Ramos (cell line): ENCODE measurements at regions not wholly inside any gene's neighbourhood (a gene's known extent, or its start where the extent isn't known, plus 50 kb on each side); places are given as distances from the start of the nearest gene placed in this dataset.

Experiments used
- in situ Hi-C: fragments of 300-500 bp; cut with MboI; formaldehyde crosslinking; loops from one replicate; pipeline ENCODE4 v1.14.3; 2022; ENCODE audit warnings: low sequenced_read_pairs; ENCODE audit not compliant: unreplicated experiment

DNA sequence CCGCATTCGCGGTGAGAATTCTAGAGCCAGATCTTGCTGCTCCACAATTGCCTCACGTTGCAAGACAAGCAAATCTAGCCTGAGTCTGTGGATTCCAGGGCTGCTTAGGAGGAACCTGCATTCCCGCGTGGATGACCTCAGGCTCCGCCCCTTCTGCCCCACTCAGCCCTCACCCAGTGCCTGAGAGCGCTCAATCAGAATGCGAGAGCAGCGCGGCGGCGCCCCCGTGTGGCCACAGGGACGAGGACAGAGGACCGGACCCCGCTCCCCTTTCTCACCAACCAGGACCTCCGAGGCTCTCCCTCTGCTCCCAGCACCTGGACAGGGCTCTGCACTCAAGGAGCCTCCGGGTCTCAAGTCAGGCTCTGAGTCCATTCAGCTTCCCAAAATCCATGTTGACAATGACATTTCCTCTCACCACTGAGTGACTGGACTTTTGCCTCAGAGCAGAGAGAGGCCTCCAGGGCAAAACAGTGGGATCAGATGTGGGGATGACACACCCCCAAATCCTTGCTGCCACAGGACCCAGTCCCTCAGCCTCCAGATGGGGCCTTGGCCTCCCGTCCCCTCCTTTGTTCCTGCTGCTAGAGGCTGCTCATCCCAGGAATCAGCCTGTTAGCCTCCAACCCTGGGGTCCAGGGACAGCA lies 52.0 kb downstream of the RPP21 start:
- in situ Hi-C loops: loop anchor here (5.0 kb wide), 1 partner anchor 165 kb away; no protein-coding TSS in a partner anchor

DNA sequence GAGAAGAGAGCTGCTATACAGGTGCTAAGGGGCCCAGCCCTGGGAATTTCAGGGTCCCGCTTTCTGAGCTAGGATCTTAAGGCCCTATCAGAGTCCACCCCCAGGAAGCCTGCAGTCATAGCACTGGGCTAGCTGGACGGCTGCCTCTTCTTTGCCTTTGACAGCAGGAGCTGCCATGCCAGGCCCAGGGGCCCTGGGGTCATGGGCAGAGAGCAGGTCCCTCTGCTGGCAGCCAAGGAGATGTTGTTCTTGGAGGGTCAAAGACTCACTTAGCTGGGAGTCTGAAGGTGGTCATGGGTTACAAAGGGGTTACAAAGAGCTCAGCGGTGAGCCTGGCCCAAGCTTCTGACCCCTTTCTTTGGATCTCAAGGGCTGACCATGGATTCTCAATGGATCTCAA lies 52.7 kb downstream of the RPP21 start:
- in situ Hi-C loops: loop anchor here (5.0 kb wide), 1 partner anchor 165 kb away; no protein-coding TSS in a partner anchor

- in situ Hi-C loops: loop anchor here (5.0 kb wide), 1 partner anchor 167 kb away; no protein-coding TSS in a partner anchor
Observed at GRCh38 chr6:30399390-30400058, 54.6 kb downstream of the RPP21 start.

GRCh38 chr6:30405934-30406333 lies 61.0 kb downstream of the RPP21 start:
- in situ Hi-C loops: no loop called here

DNA sequence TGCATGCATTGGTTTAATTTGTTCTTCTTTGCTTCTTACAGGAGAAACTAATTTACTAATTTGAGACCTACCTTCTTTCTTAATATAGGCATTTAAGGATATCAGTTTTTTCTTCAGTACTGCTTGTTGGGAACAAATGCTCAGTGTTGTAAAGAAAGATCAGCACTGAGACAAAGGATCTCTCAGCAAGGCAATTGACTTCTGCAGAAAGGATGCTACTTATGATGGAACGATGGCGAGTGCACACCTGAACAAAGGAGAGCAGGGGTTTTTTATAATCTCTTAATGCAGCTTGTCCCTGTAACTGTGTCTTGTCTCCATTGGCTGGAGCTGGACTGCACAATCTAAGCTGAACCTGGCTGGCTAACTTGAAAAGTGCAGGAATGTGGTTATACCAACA lies 64.2 kb downstream of the RPP21 start:
- in situ Hi-C loops: no loop called here

DNA sequence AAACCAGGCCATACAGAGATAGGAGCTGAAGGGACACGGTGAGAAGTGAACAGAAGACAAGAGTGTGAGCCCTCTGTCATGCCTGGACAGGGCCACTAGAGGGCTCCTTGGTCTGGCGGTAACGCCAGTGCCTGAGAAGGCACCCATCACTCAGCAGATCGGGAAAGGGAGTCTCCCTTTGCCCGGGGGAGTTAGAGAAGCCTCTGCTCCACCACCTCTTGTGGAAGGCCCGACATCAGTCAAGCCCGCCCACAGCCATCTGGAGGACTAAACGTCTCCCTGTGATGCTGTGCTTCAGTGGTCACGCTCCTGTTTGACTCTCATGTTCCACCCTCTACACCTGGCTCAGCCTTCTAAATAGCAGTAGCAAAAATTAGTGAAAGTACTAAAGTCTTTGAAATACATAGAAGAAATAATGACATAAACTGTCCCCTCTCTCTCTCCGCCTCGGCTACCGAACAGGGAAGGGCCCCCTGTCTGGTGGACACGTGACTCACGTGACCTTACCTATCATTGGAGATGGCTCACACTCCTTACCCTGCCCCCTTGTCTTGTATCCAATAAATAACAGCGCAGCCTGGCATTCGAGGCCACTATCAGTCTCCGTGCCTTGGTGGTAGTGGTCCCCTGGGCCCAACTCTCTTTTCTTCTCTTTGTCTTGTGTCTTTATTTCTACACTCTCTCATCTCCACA lies 66.7 kb downstream of the RPP21 start:
- in situ Hi-C loops: no loop called here

- in situ Hi-C loops: no loop called here
Observed at GRCh38 chr6:30418448-30418847, 70.9 kb upstream of the HLA-E start.

GRCh38 chr6:30424549-30424948 lies 64.8 kb upstream of the HLA-E start:
- in situ Hi-C loops: no loop called here
